SHP77 treated with DMSO at 0.1 percent for 48 hours (cell line): ENCODE measurements at regions not wholly inside any gene's neighbourhood (a gene's known extent, or its start where the extent isn't known, plus 50 kb on each side); places are given as distances from the start of the nearest gene placed in this dataset.
"Not testable (repeated sequence)": the region's sequence is repeated elsewhere in the genome, so short reads cannot be mapped to it uniquely, and the experiment has no call there.

Source experiments
- DNase-seq: peaks from one replicate; lab custom pipeline; 2025; lab: John Stamatoyannopoulos, UW

- no peak for DNase-seq
Observed at GRCh38 chr1:73218995-73219546, 936.7 kb upstream of the NEGR1 start.

- no peak for DNase-seq
Observed at GRCh38 chr1:73205294-73205973, 923.1 kb upstream of the NEGR1 start.

- no peak for DNase-seq
Observed at GRCh38 chr1:73197972-73198371, 915.6 kb upstream of the NEGR1 start.

- DNase-seq: no peak
Observed at GRCh38 chr1:73194965-73195364, 912.6 kb upstream of the NEGR1 start.

GRCh38 chr1:73183581-73183980, 901.2 kb upstream of the NEGR1 start:
- not testable (repeated sequence) for DNase-seq

GRCh38 chr1:73181190-73181540, 898.8 kb upstream of the NEGR1 start:
- no peak for DNase-seq

GRCh38 chr1:73180397-73181189, 898.3 kb upstream of the NEGR1 start:
- DNase-seq: no peak

- no peak for DNase-seq
Observed at GRCh38 chr1:73176902-73177301, 894.6 kb upstream of the NEGR1 start.

GRCh38 chr1:73167009-73167657, 884.8 kb upstream of the NEGR1 start:
- no peak for DNase-seq

GRCh38 chr1:73162564-73162963, 880.2 kb upstream of the NEGR1 start:
- no peak for DNase-seq

- no peak for DNase-seq
Observed at GRCh38 chr1:73161418-73161817, 879.1 kb upstream of the NEGR1 start.

GRCh38 chr1:73160759-73161158, 878.4 kb upstream of the NEGR1 start:
- no peak for DNase-seq

- no peak for DNase-seq
Observed at GRCh38 chr1:73144311-73144710, 862.0 kb upstream of the NEGR1 start.

GRCh38 chr1:73136975-73137374, 854.6 kb upstream of the NEGR1 start:
- no peak for DNase-seq

GRCh38 chr1:73106931-73107330, 824.6 kb upstream of the NEGR1 start:
- no peak for DNase-seq

- no peak for DNase-seq
Observed at GRCh38 chr1:73105755-73106154, 823.4 kb upstream of the NEGR1 start.

GRCh38 chr1:73104749-73105148, 822.4 kb upstream of the NEGR1 start:
- DNase-seq: no peak

GRCh38 chr1:73100216-73100615, 817.9 kb upstream of the NEGR1 start:
- no peak for DNase-seq

GRCh38 chr1:73097917-73098316, 815.6 kb upstream of the NEGR1 start:
- DNase-seq: no peak

GRCh38 chr1:73096841-73097240, 814.5 kb upstream of the NEGR1 start:
- DNase-seq: no peak

GRCh38 chr1:73092383-73092782, 810.0 kb upstream of the NEGR1 start:
- no peak for DNase-seq

- no peak for DNase-seq
Observed at GRCh38 chr1:73066866-73067265, 784.5 kb upstream of the NEGR1 start.
